H1 (cell line): ENCODE measurements at regions not wholly inside any gene's neighbourhood (a gene's known extent, or its start where the extent isn't known, plus 50 kb on each side); places are given as distances from the start of the nearest gene placed in this dataset.

Source experiments
- ATF3 ChIP-seq: IDR thresholded peaks from 2 replicates; pipeline ENCODE4 v1.6.1; 2011; ENCODE audit warnings: low read depth, mild to moderate bottlenecking, low read length; ENCODE audit not compliant: insufficient read depth
- EZH2 ChIP-seq: fragments of 200-600 bp; sonication (generic); IDR thresholded peaks from 2 replicates; pipeline ENCODE4 v1.7.1; 2012; ENCODE audit warnings: low read depth, mild to moderate bottlenecking, moderate library complexity, low read length, inconsistent platforms; ENCODE audit not compliant: severe bottlenecking
- GTF2F1 ChIP-seq: IDR thresholded peaks from 2 replicates; pipeline ENCODE4 v1.6.1; 2012; ENCODE audit warnings: low read depth, low read length, improper control_type of control experiment, borderline replicate concordance
- HDAC2 ChIP-seq, 2 experiments: fragments of 300-600 bp in 1 of 2; sonication (generic) in 1 of 2; IDR thresholded peaks; 2 replicates each; pipeline ENCODE4 v1.6.1; 2011 to 2012; ENCODE audit warnings: low read depth in 2 of 2, low read length in 2 of 2, mild to moderate bottlenecking in 2 of 2, moderate library complexity in 2 of 2, borderline replicate concordance in 1 of 2, inconsistent platforms in 1 of 2
- JUND ChIP-seq: IDR thresholded peaks from 2 replicates; pipeline ENCODE4 v1.6.1; 2011; ENCODE audit warnings: mild to moderate bottlenecking, improper control_type of control experiment, low read length
- KDM5A ChIP-seq: fragments of 200-600 bp; IDR thresholded peaks from 2 replicates; pipeline ENCODE4 v1.7.1; 2012; ENCODE audit warnings: mild to moderate bottlenecking, low read length, inconsistent platforms, mixed read lengths
- POLR2A ChIP-seq, 2 experiments: IDR thresholded peaks; 1 replicate in 1 of 2; 2 replicates in 1 of 2; pipeline ENCODE4 v1.6.1; 2011; ENCODE audit warnings: low read depth in 2 of 2, low read length in 2 of 2, mild to moderate bottlenecking in 2 of 2; ENCODE audit errors: control extremely low read depth in 1 of 2
- POLR2AphosphoS5 ChIP-seq: IDR thresholded peaks from 2 replicates; pipeline ENCODE4 v1.6.1; 2011; ENCODE audit warnings: low read depth, low read length
- TAF1 ChIP-seq: IDR thresholded peaks from 2 replicates; pipeline ENCODE4 v1.6.1; 2011; ENCODE audit warnings: mild to moderate bottlenecking, low read depth, low read length
- ZNF274 ChIP-seq: IDR thresholded peaks from 2 replicates; pipeline ENCODE4 v1.7.0; 2012; ENCODE audit warnings: low read length, borderline replicate concordance; ENCODE audit errors: extremely low read depth
- TF ChIP-seq, protein P1 (sequence below), 3 experiments: IDR thresholded peaks; 1 replicate in 2 of 3; 2 replicates in 1 of 3; pipeline versions ENCODE4 v1.5.1 to v1.6.1; 2011; ENCODE audit warnings: low read length in 3 of 3, mild to moderate bottlenecking in 3 of 3, inconsistent platforms in 2 of 3, low read depth in 1 of 3, moderate library complexity in 1 of 3; ENCODE audit not compliant: insufficient read depth in 1 of 3; ENCODE audit errors: control extremely low read depth in 1 of 3
- TF ChIP-seq, protein P2 (sequence below): IDR thresholded peaks from 2 replicates; pipeline ENCODE4 v1.6.1; 2011; ENCODE audit warnings: low read length, improper control_type of control experiment
- TF ChIP-seq, protein P3 (sequence below): IDR thresholded peaks from 2 replicates; pipeline ENCODE4 v1.6.1; 2012; ENCODE audit warnings: inconsistent platforms

DNA sequence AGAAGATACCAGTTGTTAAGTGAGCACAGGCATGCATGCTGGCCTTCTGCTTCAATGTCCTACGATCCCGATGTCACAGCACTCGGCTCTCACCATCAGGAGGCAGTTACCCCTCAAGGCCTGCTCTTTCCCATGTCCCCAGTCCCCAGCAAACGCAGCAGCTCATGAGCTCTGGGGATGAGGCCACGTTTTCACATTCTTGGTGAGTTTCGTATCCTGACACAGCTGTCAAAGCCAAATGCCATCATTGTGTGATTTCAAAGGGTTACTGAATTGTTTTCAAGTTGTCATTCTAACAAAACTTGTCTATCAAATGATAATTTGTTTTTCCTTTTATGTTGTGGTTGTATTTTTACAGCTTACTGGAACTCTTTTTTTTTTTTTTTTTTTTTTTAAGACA, 226.9 kb upstream of the KCNG1 start:
- TF ChIP-seq, protein P1, sequence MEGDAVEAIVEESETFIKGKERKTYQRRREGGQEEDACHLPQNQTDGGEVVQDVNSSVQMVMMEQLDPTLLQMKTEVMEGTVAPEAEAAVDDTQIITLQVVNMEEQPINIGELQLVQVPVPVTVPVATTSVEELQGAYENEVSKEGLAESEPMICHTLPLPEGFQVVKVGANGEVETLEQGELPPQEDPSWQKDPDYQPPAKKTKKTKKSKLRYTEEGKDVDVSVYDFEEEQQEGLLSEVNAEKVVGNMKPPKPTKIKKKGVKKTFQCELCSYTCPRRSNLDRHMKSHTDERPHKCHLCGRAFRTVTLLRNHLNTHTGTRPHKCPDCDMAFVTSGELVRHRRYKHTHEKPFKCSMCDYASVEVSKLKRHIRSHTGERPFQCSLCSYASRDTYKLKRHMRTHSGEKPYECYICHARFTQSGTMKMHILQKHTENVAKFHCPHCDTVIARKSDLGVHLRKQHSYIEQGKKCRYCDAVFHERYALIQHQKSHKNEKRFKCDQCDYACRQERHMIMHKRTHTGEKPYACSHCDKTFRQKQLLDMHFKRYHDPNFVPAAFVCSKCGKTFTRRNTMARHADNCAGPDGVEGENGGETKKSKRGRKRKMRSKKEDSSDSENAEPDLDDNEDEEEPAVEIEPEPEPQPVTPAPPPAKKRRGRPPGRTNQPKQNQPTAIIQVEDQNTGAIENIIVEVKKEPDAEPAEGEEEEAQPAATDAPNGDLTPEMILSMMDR (IDR thresholded peaks at IDR 0.05; ENCODE audit: control extremely low read depth in 1 of 3, insufficient read depth in 1 of 3, low read depth in 1 of 3, low read length in 3 of 3), result no peak
- TF ChIP-seq HDAC2 (IDR thresholded peaks at IDR 0.05; ENCODE audit: borderline replicate concordance in 1 of 2, low read depth in 2 of 2, low read length in 2 of 2) (no peak), GTF2F1 (no peak), ATF3 (no peak), POLR2A (IDR thresholded peaks at IDR 0.05; ENCODE audit: control extremely low read depth in 1 of 2, low read depth in 2 of 2, low read length in 2 of 2) (no peak), ZNF274 (no peak), POLR2AphosphoS5 (no peak), JUND (no peak), TAF1 (no peak), KDM5A (no peak), EZH2 (no peak)
- TF ChIP-seq, protein P2, sequence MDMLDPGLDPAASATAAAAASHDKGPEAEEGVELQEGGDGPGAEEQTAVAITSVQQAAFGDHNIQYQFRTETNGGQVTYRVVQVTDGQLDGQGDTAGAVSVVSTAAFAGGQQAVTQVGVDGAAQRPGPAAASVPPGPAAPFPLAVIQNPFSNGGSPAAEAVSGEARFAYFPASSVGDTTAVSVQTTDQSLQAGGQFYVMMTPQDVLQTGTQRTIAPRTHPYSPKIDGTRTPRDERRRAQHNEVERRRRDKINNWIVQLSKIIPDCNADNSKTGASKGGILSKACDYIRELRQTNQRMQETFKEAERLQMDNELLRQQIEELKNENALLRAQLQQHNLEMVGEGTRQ, result no peak
- TF ChIP-seq, protein P3, sequence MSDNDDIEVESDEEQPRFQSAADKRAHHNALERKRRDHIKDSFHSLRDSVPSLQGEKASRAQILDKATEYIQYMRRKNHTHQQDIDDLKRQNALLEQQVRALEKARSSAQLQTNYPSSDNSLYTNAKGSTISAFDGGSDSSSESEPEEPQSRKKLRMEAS, result no peak
